ELF-1 (cell line): ENCODE measurements at regions not wholly inside any gene's neighbourhood (a gene's known extent, or its start where the extent isn't known, plus 50 kb on each side); places are given as distances from the start of the nearest gene placed in this dataset.
"Not testable (repeated sequence)": the region's sequence is repeated elsewhere in the genome, so short reads cannot be mapped to it uniquely, and the experiment has no call there.

Experiments used
- DNase-seq: peaks from one replicate; pipeline ENCODE4 v3.0.0-alpha.2; 2016; ENCODE audit warnings: low read depth, low spot score

GRCh38 chr5:130496215-130496614 lies 592.0 kb downstream of the CHSY3 start:
- DNase-seq = no peak

GRCh38 chr5:130488252-130488651 lies 584.0 kb downstream of the CHSY3 start:
- DNase-seq = no peak

DNA sequence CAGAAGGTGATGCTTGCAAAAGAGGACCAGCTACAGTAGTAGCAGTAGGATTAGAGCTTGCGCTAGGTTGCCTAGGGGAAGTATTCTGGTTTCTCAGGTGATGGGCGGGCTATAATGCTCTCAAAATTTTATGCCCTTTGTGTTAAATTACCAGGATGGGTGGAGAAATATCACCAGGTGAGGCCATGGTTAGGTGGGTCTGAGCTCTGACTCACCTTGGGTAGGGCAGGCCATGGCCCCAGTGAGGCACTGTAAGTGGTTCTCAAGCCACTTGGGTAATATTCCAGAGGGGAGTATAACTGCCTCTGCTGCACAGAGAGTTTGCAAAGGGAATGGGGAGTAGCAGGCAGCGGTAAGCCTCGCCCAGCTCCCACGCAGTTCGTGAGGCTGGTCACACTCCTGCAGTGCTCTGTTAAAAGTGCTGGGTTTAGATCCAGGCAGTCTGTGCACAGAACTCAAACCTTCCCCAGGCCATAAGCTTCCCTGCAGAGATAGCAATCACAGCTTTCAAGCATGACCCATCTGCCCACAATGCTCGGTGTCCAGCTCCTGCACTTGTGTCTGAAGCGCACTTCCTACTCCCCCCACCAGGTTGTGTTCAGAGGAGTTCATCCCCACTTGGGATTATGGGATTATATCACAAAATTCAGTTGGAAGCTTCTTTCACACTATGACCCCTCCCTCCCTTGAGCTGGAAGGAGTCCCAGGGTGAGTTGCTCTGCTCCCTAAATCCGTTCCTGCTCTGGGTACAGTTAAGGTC lies 575.0 kb downstream of the CHSY3 start:
- DNase-seq = peak; percentile 22

GRCh38 chr5:130476325-130476724 lies 572.1 kb downstream of the CHSY3 start:
- DNase-seq = no peak

- no peak for DNase-seq
Observed at GRCh38 chr5:130462516-130462915, 558.3 kb downstream of the CHSY3 start.

GRCh38 chr5:130455175-130455574 lies 550.9 kb downstream of the CHSY3 start:
- DNase-seq = no peak

DNA sequence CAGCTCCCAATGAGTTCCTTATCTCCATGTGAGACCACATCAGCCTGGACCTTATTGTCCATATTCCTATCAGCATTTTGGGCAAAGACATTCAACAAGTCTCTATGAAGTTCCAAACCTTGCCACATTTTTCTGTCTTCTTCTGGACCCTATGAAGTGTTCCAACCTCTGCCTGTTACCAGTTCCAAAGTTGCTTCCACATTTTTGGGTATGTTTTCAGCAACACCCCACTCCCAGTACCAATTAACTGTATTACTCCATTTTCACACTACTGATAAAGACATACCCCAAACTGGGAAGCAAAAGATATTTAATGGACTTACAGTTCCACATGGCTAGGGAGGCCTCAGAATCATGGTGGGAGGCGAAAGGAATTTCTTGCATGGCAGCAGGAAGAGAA lies 548.5 kb downstream of the CHSY3 start:
- DNase-seq = no peak

GRCh38 chr5:130436430-130436829 lies 532.2 kb downstream of the CHSY3 start:
- DNase-seq = no peak

DNA sequence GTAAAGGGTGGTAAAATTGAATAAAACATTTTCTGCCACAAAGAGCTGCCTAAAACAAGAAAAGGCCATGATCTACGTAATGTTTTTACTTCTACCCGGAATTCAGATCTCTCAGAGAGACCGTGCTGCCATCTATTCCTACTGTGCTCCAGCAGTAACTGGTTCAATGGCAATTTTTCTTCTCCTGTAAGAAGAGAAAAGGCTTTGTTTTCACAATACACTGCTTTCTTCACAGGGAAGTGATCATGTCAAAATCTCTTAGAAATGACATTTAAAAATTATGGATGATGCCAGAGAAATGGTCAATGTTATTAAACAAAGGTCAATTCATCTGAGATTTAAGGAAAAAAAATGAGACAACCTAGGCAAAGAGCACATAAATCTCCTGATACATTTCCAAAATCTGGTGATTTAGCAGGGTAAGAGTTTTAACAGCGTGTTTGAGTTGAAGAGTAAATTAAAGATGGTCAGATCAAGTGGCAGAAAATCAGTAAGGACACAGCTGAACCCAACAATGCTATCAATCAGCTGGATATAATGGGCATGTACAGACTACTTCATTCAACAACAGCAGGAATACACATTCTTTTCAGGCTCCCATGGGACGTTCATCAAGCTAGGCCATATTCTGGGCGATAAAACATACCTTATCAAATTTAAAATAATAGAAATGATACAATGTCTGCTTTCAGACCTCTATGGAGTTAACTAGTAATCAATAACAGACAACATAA lies 523.1 kb downstream of the CHSY3 start:
- no peak for DNase-seq

- DNase-seq = no peak
Observed at GRCh38 chr5:130425424-130425823, 521.2 kb downstream of the CHSY3 start.

- DNase-seq = no peak
Observed at GRCh38 chr5:130424341-130424740, 520.1 kb downstream of the CHSY3 start.

GRCh38 chr5:130402906-130403305 lies 498.6 kb downstream of the CHSY3 start:
- DNase-seq = peak; percentile 49

DNA sequence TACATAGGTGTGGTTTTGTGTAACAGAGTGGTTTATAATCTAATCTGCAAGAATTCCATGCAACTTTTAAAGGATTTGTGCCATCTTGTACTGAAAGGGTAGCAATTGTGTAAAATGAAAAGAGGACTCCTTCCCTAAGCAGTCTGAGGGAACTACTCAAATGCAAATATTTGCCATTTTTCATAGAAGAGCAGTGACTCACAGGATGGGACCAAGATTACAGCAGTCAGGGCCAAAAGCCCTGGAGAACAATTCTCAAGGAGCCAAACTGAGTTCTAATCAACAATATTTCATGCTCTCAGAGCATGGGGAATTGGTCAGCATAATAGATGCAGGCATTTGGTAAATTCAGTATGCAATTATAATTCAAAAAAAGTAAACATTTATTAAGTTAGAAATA lies 495.8 kb downstream of the CHSY3 start:
- no peak for DNase-seq

DNA sequence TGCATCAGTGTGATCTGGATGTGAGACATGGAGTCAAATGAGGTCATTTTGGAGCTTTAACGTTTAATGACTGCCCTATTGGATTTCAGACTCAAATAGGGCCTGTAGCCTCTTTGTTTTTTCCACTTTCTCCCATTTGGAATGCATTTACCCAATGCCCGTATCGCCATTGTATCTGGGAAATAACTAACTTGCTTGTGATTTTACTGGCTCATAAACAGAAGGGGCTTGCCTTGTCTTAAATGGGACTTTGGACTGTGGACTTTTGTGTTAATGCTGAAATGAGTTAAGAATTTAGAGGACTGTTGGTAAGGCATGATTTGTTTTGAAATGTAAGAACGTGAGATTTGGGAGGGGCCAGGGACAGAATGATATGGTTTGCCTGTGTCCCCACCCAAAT lies 494.6 kb downstream of the CHSY3 start:
- no peak for DNase-seq

DNA sequence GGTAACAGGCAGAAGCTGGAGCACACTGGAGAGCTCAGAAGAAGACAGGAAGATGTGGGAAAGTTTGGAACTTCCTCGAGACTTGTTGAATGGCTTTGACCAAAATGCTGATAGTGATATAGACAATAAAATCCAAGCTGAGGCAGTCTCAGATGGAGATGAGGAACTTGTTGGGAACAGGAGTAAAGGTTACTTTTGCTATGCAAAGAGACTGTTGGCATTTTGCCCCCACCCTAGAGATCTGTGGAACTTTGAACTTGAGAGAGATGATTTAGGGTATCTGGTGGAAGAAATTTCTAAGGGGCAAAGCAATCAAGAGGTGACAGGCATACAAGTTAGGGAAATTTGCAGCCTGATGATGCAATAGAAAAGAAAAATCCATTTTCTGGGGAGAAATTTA lies 493.5 kb downstream of the CHSY3 start:
- not testable (repeated sequence) for DNase-seq

DNA sequence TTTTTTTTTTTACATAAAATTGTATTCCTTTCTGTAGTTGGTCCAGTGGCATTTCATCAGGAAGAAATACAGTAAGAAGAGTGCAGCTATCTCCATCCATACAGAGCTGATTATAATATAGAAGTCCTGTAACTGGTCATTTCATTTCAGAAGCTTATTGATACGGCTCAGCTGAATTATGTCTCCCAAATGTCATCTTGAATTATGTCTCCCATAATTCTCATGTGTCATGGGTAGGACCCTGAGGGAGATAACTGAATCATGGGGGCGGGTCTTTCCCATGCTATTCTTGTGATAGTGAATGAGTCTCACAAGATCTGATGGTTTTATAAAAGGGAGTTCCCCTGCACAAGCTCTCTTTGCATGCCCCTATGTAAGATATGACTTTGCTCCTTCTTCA lies 492.9 kb downstream of the CHSY3 start:
- DNase-seq = no peak

GRCh38 chr5:130391727-130392264 lies 487.5 kb downstream of the CHSY3 start:
- not testable (repeated sequence) for DNase-seq

- DNase-seq = no peak
Observed at GRCh38 chr5:130386155-130386554, 481.9 kb downstream of the CHSY3 start.

DNA sequence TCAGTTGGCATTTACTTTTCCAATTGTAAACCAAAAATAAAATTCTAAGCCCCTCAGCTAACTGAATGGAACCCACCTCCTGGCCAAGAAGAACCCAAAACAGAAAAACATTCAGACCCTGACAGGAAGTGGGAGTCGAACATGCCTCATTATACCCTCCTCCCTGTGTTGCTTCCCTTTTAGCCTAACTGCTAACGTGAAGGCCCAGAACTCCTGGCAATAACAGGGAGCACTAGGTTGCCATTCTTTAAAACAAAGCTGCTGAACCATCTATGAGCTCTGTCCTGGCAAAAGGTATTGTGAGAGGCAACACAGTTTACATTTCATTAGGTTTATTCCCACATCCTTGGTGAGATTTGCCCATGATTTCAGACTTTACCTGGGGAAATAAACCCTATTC lies 481.4 kb downstream of the CHSY3 start:
- no peak for DNase-seq

GRCh38 chr5:130365956-130366355 lies 461.7 kb downstream of the CHSY3 start:
- no peak for DNase-seq

DNA sequence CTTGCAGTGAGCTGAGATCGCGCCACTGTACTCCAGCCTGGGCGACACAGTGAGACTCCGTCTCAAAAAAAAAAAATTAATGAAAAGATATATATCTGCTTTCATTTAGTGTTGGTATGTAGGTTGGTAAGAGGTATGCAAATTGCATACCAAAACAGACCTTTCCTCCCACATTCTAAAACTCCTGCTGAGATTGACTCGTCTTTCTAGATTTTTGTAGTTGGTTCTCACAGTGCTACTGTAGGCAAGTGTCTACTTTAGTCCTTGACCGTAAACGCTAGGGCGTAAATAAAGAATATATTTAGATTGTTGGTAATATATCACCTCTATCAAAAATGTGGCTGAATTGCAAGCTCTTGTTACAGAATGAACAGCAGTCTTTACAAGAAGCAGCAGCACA lies 445.9 kb downstream of the CHSY3 start:
- DNase-seq = no peak

GRCh38 chr5:130337179-130337888 lies 433.1 kb downstream of the CHSY3 start:
- no peak for DNase-seq
